ENCODE measurements at regions not wholly inside any gene's neighbourhood (a gene's known extent, or its start where the extent isn't known, plus 50 kb on each side); places are given as distances from the start of the nearest gene placed in this dataset.

DNA sequence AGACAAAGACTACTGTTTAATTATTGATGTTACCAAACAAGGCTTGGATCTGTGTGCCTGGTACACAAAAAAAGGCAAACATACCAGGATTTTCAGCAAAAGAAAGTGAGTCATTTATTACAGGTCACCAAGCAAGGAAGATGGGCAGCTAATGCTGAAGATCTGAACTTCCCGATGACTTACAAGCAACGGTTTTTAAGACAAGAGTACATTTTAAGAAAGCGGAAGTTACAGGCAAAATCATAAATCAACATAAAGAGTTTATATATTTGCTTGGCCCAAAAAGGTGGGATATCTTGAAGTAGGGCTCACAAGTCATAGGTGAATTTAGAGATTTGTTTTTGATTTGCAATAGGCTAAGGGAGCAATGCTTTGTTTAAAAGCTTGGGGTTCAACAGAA, 125.4 kb upstream of the SPATA16 start:
- RAD21 ChIA-PET (ENCODE audit: unreplicated experiment): no interaction called here
- in situ Hi-C loops (cut with MboI) (no loop called here), intact Hi-C loops (cut with micrococcal nuclease; ENCODE audit: unreplicated experiment) (no loop called here)
- CTCF ChIA-PET: no interaction called here
- no peak overlapping the region for H3K27ac ChIP-seq (ENCODE audit: control insufficient read depth, insufficient read depth)
- H3K9me3 ChIP-seq (replicated peaks; ENCODE audit: control insufficient read depth, insufficient read depth, low read length): no peaks in the 10 kb centered on the region
- SMC1A ChIA-PET (ENCODE audit: uncharacterized antibody, unreplicated experiment): interaction anchor here (0.6 kb wide), 1 partner anchor 1835 kb away, joined by 3 read pairs; no protein-coding TSS in a partner anchor
- no peaks in the 10 kb centered on the region for H3K4me1 ChIP-seq (ENCODE audit: control insufficient read depth, insufficient read depth, low read length)
- FAIRE-seq: no peak
- peaks cover 0 to 2% of the 10 kb centered on the region in 2 experiments; a peak in 1 of 4 replicates for H3K27me3 ChIP-seq (replicated peaks in 1 of 2; ENCODE audit: control insufficient read depth in 2 of 2, insufficient read depth in 2 of 2, low read length in 1 of 2)
- no peak overlapping the region for H2AFZ ChIP-seq (ENCODE audit: control insufficient read depth, low read depth, low read length)
- no peak for DNase-seq (ENCODE audit: low read depth, low spot score)
- POLR2A ChIA-PET: no interaction called here
- 28% methylated on average over 3 of the region's 3 CpGs for WGBS (ENCODE audit: insufficient coverage, insufficient replicate concordance, low lambda C conversion rate, missing lambda C conversion rate)
- H3K4me3 ChIP-seq: no peak overlapping the region
- H3K4me2 ChIP-seq (ENCODE audit: control insufficient read depth, insufficient read depth): no peak overlapping the region
- H3K79me2 ChIP-seq (ENCODE audit: control insufficient read depth, insufficient read depth, low read length): no peaks in the 10 kb centered on the region
- ATAC-seq: no peak
- no TSS peak for BruUV-seq (replicated peaks)
- H3K36me3 ChIP-seq (ENCODE audit: control insufficient read depth in 2 of 2, insufficient read depth in 2 of 2, low read length in 1 of 2): no peaks in the 10 kb centered on the region
- H4K20me1 ChIP-seq (ENCODE audit: control insufficient read depth, insufficient read depth): no peaks in the 10 kb centered on the region
- no peak overlapping the region for H3K9ac ChIP-seq (ENCODE audit: control insufficient read depth, insufficient read depth, low read length)
- TF ChIP-seq RELA (IDR thresholded peaks at IDR 0.05; ENCODE audit: borderline replicate concordance, partially characterized antibody) (no peak), SIX5 (IDR thresholded peaks at IDR 0.05; ENCODE audit: low read depth, low read length, severe bottlenecking) (no peak), MXI1 (IDR thresholded peaks at IDR 0.05; ENCODE audit: low read depth, low read length) (no peak), ZNF622 (IDR thresholded peaks at IDR 0.05) (no peak)
- TF ChIP-seq, protein P1, sequence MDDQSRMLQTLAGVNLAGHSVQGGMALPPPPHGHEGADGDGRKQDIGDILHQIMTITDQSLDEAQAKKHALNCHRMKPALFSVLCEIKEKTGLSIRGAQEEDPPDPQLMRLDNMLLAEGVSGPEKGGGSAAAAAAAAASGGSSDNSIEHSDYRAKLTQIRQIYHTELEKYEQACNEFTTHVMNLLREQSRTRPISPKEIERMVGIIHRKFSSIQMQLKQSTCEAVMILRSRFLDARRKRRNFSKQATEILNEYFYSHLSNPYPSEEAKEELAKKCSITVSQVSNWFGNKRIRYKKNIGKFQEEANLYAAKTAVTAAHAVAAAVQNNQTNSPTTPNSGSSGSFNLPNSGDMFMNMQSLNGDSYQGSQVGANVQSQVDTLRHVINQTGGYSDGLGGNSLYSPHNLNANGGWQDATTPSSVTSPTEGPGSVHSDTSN (IDR thresholded peaks at IDR 0.05; ENCODE audit: insufficient replicate concordance, low read depth, low read length): no peak
- TF ChIP-seq, protein P2, sequence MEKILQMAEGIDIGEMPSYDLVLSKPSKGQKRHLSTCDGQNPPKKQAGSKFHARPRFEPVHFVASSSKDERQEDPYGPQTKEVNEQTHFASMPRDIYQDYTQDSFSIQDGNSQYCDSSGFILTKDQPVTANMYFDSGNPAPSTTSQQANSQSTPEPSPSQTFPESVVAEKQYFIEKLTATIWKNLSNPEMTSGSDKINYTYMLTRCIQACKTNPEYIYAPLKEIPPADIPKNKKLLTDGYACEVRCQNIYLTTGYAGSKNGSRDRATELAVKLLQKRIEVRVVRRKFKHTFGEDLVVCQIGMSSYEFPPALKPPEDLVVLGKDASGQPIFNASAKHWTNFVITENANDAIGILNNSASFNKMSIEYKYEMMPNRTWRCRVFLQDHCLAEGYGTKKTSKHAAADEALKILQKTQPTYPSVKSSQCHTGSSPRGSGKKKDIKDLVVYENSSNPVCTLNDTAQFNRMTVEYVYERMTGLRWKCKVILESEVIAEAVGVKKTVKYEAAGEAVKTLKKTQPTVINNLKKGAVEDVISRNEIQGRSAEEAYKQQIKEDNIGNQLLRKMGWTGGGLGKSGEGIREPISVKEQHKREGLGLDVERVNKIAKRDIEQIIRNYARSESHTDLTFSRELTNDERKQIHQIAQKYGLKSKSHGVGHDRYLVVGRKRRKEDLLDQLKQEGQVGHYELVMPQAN (conservative IDR thresholded peaks at IDR 0.05): no peak
- TF ChIP-seq, protein P3, sequence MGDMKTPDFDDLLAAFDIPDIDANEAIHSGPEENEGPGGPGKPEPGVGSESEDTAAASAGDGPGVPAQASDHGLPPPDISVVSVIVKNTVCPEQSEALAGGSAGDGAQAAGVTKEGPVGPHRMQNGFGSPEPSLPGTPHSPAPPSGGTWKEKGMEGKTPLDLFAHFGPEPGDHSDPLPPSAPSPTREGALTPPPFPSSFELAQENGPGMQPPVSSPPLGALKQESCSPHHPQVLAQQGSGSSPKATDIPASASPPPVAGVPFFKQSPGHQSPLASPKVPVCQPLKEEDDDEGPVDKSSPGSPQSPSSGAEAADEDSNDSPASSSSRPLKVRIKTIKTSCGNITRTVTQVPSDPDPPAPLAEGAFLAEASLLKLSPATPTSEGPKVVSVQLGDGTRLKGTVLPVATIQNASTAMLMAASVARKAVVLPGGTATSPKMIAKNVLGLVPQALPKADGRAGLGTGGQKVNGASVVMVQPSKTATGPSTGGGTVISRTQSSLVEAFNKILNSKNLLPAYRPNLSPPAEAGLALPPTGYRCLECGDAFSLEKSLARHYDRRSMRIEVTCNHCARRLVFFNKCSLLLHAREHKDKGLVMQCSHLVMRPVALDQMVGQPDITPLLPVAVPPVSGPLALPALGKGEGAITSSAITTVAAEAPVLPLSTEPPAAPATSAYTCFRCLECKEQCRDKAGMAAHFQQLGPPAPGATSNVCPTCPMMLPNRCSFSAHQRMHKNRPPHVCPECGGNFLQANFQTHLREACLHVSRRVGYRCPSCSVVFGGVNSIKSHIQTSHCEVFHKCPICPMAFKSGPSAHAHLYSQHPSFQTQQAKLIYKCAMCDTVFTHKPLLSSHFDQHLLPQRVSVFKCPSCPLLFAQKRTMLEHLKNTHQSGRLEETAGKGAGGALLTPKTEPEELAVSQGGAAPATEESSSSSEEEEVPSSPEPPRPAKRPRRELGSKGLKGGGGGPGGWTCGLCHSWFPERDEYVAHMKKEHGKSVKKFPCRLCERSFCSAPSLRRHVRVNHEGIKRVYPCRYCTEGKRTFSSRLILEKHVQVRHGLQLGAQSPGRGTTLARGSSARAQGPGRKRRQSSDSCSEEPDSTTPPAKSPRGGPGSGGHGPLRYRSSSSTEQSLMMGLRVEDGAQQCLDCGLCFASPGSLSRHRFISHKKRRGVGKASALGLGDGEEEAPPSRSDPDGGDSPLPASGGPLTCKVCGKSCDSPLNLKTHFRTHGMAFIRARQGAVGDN (IDR thresholded peaks at IDR 0.05): no peak
- TF ChIP-seq, protein P4, sequence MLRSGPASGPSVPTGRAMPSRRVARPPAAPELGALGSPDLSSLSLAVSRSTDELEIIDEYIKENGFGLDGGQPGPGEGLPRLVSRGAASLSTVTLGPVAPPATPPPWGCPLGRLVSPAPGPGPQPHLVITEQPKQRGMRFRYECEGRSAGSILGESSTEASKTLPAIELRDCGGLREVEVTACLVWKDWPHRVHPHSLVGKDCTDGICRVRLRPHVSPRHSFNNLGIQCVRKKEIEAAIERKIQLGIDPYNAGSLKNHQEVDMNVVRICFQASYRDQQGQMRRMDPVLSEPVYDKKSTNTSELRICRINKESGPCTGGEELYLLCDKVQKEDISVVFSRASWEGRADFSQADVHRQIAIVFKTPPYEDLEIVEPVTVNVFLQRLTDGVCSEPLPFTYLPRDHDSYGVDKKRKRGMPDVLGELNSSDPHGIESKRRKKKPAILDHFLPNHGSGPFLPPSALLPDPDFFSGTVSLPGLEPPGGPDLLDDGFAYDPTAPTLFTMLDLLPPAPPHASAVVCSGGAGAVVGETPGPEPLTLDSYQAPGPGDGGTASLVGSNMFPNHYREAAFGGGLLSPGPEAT (IDR thresholded peaks at IDR 0.05; ENCODE audit: low read depth): no peak
- TF ChIP-seq, protein P5, sequence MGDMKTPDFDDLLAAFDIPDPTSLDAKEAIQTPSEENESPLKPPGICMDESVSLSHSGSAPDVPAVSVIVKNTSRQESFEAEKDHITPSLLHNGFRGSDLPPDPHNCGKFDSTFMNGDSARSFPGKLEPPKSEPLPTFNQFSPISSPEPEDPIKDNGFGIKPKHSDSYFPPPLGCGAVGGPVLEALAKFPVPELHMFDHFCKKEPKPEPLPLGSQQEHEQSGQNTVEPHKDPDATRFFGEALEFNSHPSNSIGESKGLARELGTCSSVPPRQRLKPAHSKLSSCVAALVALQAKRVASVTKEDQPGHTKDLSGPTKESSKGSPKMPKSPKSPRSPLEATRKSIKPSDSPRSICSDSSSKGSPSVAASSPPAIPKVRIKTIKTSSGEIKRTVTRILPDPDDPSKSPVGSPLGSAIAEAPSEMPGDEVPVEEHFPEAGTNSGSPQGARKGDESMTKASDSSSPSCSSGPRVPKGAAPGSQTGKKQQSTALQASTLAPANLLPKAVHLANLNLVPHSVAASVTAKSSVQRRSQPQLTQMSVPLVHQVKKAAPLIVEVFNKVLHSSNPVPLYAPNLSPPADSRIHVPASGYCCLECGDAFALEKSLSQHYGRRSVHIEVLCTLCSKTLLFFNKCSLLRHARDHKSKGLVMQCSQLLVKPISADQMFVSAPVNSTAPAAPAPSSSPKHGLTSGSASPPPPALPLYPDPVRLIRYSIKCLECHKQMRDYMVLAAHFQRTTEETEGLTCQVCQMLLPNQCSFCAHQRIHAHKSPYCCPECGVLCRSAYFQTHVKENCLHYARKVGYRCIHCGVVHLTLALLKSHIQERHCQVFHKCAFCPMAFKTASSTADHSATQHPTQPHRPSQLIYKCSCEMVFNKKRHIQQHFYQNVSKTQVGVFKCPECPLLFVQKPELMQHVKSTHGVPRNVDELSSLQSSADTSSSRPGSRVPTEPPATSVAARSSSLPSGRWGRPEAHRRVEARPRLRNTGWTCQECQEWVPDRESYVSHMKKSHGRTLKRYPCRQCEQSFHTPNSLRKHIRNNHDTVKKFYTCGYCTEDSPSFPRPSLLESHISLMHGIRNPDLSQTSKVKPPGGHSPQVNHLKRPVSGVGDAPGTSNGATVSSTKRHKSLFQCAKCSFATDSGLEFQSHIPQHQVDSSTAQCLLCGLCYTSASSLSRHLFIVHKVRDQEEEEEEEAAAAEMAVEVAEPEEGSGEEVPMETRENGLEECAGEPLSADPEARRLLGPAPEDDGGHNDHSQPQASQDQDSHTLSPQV (IDR thresholded peaks at IDR 0.05): no peak
